K562 (cell line): ENCODE measurements at regions not wholly inside any gene's neighbourhood (a gene's known extent, or its start where the extent isn't known, plus 50 kb on each side); places are given as distances from the start of the nearest gene placed in this dataset.

Experiments used
- ATAC-seq: fragments of 200-7000 bp; cut with Tn5 transposase; 3 replicates; pipeline ENCODE4 v1.9.1; 2020; ENCODE audit warnings: moderate library complexity
- BruUV-seq: library from RNA; stranded (reverse); fragments of 400-500 nt; replicated peaks from 2 replicates; lab custom pipeline; 2021; lab: Mats Ljungman, UMichigan
- CTCF ChIA-PET: fragments of 300-600 bp; formaldehyde crosslinking; extraction: SDS; loops from one replicate; lab custom pipeline; 2021; ENCODE audit warnings: low intra/inter-chr PET ratio; lab: Yijun Ruan, JAX
- POLR2A ChIA-PET: fragments of 300-600, 350-650 bp; sonication (Branson Sonifier 250); formaldehyde crosslinking; extraction: SDS; loops from one replicate; lab custom pipeline; 2021; ENCODE audit warnings: antibody characterized with exemption, inconsistent platforms; lab: Yijun Ruan, JAX
- DNase-seq, 4 experiments: peaks; one replicate each; pipeline versions ENCODE4 v3.0.0 to v3.0.0-alpha.2; 2011 to 2018; ENCODE audit warnings: low spot score in 3 of 4, mixed read lengths in 3 of 4; ENCODE audit errors: extremely low read depth in 1 of 4
- FAIRE-seq: peaks from 2 replicates; lab custom pipeline; 2011; peaks lifted over from hg19 to GRCh38; lab: Jason Lieb, UNC
- H2AFZ ChIP-seq: 2 replicates; pipeline ENCODE4 v1.6.0; 2011; ENCODE audit warnings: low read depth, low read length, control low read depth, inconsistent platforms
- H3K27ac ChIP-seq: fragments of 200-600 bp; 3 replicates; pipeline ENCODE4 v1.8.0; 2011; ENCODE audit warnings: low read depth, mild to moderate bottlenecking, control low read depth, inconsistent platforms, low read length, moderate library complexity, mixed read lengths; ENCODE audit errors: extremely low read depth
- H3K27me3 ChIP-seq, 2 experiments: fragments of 300-600 bp in 1 of 2; 2 replicates in 1 of 2; 3 replicates in 1 of 2; pipeline versions ENCODE4 v1.6.0 to v1.8.0; 2011; ENCODE audit warnings: inconsistent platforms in 2 of 2, low read length in 2 of 2, mild to moderate bottlenecking in 1 of 2, mixed read lengths in 1 of 2, moderate library complexity in 1 of 2; ENCODE audit not compliant: control insufficient read depth in 2 of 2, insufficient read depth in 2 of 2
- H3K36me3 ChIP-seq: fragments of 300-600 bp; 3 replicates; pipeline ENCODE4 v1.8.0; 2011; ENCODE audit warnings: mild to moderate bottlenecking, low read length, inconsistent platforms; ENCODE audit not compliant: control insufficient read depth, insufficient read depth
- H3K4me1 ChIP-seq, 2 experiments: fragments of 200-600 bp in 1 of 2; replicated peaks in 1 of 2; 2 replicates in 1 of 2; 3 replicates in 1 of 2; pipeline versions ENCODE4 v1.5.1 to v1.8.0; 2011; ENCODE audit warnings: inconsistent platforms in 2 of 2, low read length in 2 of 2, mild to moderate bottlenecking in 1 of 2, mixed read lengths in 1 of 2, moderate library complexity in 1 of 2; ENCODE audit not compliant: control insufficient read depth in 2 of 2, insufficient read depth in 2 of 2
- H3K4me2 ChIP-seq: 2 replicates; pipeline ENCODE4 v1.6.1; 2011; ENCODE audit warnings: low read length, control low read depth, inconsistent platforms, mixed read lengths; ENCODE audit not compliant: insufficient read depth
- H3K4me3 ChIP-seq: fragments of 200-600 bp; sonication (generic), shearing (Covaris generic); 2 replicates; pipeline ENCODE4 v1.5.1; 2016; ENCODE audit warnings: control low read depth, inconsistent platforms
- H3K79me2 ChIP-seq: fragments of 200-600 bp; 3 replicates; pipeline ENCODE4 v1.8.0; 2011; ENCODE audit warnings: low read length, inconsistent platforms; ENCODE audit not compliant: control insufficient read depth, insufficient read depth
- H3K9ac ChIP-seq, 2 experiments: 2 replicates each; pipeline versions ENCODE4 v1.6.0 to v1.6.1; 2011; ENCODE audit warnings: low read depth in 2 of 2, low read length in 2 of 2, control low read depth in 1 of 2, inconsistent platforms in 1 of 2, mild to moderate bottlenecking in 1 of 2, mixed read lengths in 1 of 2; ENCODE audit not compliant: insufficient read depth in 1 of 2
- H3K9me1 ChIP-seq: one replicate; pipeline ENCODE4 v1.6.0; 2011; ENCODE audit warnings: inconsistent platforms, mild to moderate bottlenecking, low read length, moderate library complexity; ENCODE audit not compliant: control insufficient read depth, insufficient read depth
- H3K9me3 ChIP-seq: replicated peaks from 2 replicates; pipeline ENCODE4 v1.5.1; 2011; ENCODE audit warnings: low read depth, low read length, inconsistent platforms; ENCODE audit not compliant: control insufficient read depth, insufficient read depth
- H4K20me1 ChIP-seq: replicated peaks from 2 replicates; pipeline ENCODE4 v1.6.1; 2011; ENCODE audit warnings: low read length, inconsistent platforms, mixed read lengths; ENCODE audit not compliant: control insufficient read depth, insufficient read depth
- ESRRB ChIP-seq: fragments of 250-450 bp; sonication (Bioruptor Pico); IDR thresholded peaks from 2 replicates; pipeline ENCODE4 v1.5.0; 2020; ENCODE audit warnings: mild to moderate bottlenecking, moderate library complexity, borderline replicate concordance
- GATA2 ChIP-seq: sonication (generic); formaldehyde crosslinking; IDR thresholded peaks from 2 replicates; pipeline ENCODE4 v1.4.0; 2020; ENCODE audit warnings: mild to moderate bottlenecking, missing genetic modification reagents
- IRF2 ChIP-seq: sonication (generic); formaldehyde crosslinking; IDR thresholded peaks from 2 replicates; pipeline ENCODE4 v1.8.1; 2022; ENCODE audit warnings: mild to moderate bottlenecking, missing genetic modification reagents
- NBN ChIP-seq: fragments of 450-650 bp; IDR thresholded peaks from 2 replicates; pipeline ENCODE4 v1.6.1; 2016; ENCODE audit warnings: low read depth, mild to moderate bottlenecking
- RREB1 ChIP-seq: fragments of 250-450 bp; sonication (Bioruptor Pico); IDR thresholded peaks from 2 replicates; pipeline ENCODE4 v1.4.0; 2020
- ZNF764 ChIP-seq: fragments of 250-450 bp; sonication (Bioruptor Pico); IDR thresholded peaks from 2 replicates; pipeline ENCODE4 v1.4.0; 2020; ENCODE audit warnings: low read depth, mild to moderate bottlenecking, moderate library complexity
- WGBS: fragments of 100-300 bp; shearing (Covaris generic); methylation state at CpG from one replicate; pipeline ENCODE4 v1.1.6; 2016; ENCODE audit warnings: low coverage, mixed read lengths; ENCODE audit not compliant: insufficient coverage; ENCODE audit errors: missing lambda C conversion rate; 5-methylcytosine and 5-hydroxymethylcytosine counted together
- in situ Hi-C: fragments of 300-500 bp; cut with MboI; formaldehyde crosslinking; loops from 4 replicates; pipeline ENCODE4 v1.15.0; 2018; ENCODE audit warnings: inconsistent platforms, mixed read lengths
- intact Hi-C: fragments of 100-400 bp; cut with micrococcal nuclease; formaldehyde crosslinking; loops from 2 replicates; pipeline ENCODE4 v1.14.2; 2022

- FAIRE-seq (no peak), ATAC-seq (no peak), DNase-seq (no peak)
- no peaks in the 10 kb centered on the region for H3K4me1 ChIP-seq
- intact Hi-C loops: no loop called here
- H3K9me3 ChIP-seq: no peaks in the 10 kb centered on the region
- H3K36me3 ChIP-seq: no peaks in the 10 kb centered on the region
- ChIA-PET CTCF (no interaction called here), POLR2A (interaction anchor here (1.0 kb wide), 1 partner anchor 22 kb away, joined by 3 read pairs; no protein-coding TSS in a partner anchor)
- H3K4me2 ChIP-seq: no peak overlapping the region
- H3K4me3 ChIP-seq: no peak overlapping the region
- WGBS: 3% methylated on average over 4 of the region's 4 CpGs
- no peaks in the 10 kb centered on the region for H3K27me3 ChIP-seq
- TF ChIP-seq IRF2 (CRISPR knock-in tag) (no peak), NBN (no peak), ZNF764 (CRISPR knock-in tag) (no peak), ESRRB (CRISPR knock-in tag) (no peak), RREB1 (no peak), GATA2 (CRISPR knock-in tag) (no peak)
- H3K9ac ChIP-seq: no peak overlapping the region
- H3K9me1 ChIP-seq: no peaks in the 10 kb centered on the region
- no peak overlapping the region for H3K27ac ChIP-seq
- in situ Hi-C loops: no loop called here
- H4K20me1 ChIP-seq: no peaks in the 10 kb centered on the region
- H2AFZ ChIP-seq: no peak overlapping the region
- BruUV-seq: no TSS peak
- H3K79me2 ChIP-seq: no peaks in the 10 kb centered on the region
Measured at GRCh38 chr12:76652402-76652801, 92.8 kb upstream of the OSBPL8 start.
